Mucosa of descending colon (tissue), 3 donors: ENCODE measurements at regions not wholly inside any gene's neighbourhood (a gene's known extent, or its start where the extent isn't known, plus 50 kb on each side); places are given as distances from the start of the nearest gene placed in this dataset.

Source experiments
- ATAC-seq: fragments of 200-7000 bp; cut with Tn5 transposase; one replicate; pipeline ENCODE4 v1.9.1; 2020; ENCODE audit warnings: mild to moderate bottlenecking, moderate library complexity
- DNase-seq, 3 donors: peaks; one replicate each; pipeline ENCODE4 v3.0.0-alpha.2; 2020
- H3K36me3 ChIP-seq: fragments of 200-600 bp; one replicate; pipeline ENCODE4 v1.8.0; 2021; ENCODE audit warnings: low read depth, mild to moderate bottlenecking
- H3K4me1 ChIP-seq: fragments of 200-600 bp; one replicate; pipeline ENCODE4 v1.8.0; 2021; ENCODE audit warnings: low read depth, mild to moderate bottlenecking
- H3K4me3 ChIP-seq: fragments of 200-600 bp; one replicate; pipeline ENCODE4 v1.8.0; 2021; ENCODE audit warnings: mild to moderate bottlenecking
- H3K9me3 ChIP-seq: fragments of 200-600 bp; one replicate; pipeline ENCODE4 v1.8.0; 2021; ENCODE audit warnings: mild to moderate bottlenecking
- CTCF ChIP-seq: fragments of 200-600 bp; IDR thresholded peaks from one replicate; pipeline ENCODE4 v1.8.0; 2022; ENCODE audit warnings: antibody characterized with exemption, mild to moderate bottlenecking
- intact Hi-C, 2 donors: fragments of 100-400 bp; cut with DNase I in 1 of 2; cut with micrococcal nuclease in 1 of 2; formaldehyde crosslinking; loops; one replicate each; pipeline versions ENCODE4 v1.11.0 to v1.11.1; 2022; cut with DNase I, micrococcal nuclease
- donor health status: DM: no; HTN: no; CAD: no; lungs with moderate emphysema.
- donor health status: DM: no; HTN: no; CAD: no.
- donor health status: DM: no; HTN: yes; CAD: no.

DNA sequence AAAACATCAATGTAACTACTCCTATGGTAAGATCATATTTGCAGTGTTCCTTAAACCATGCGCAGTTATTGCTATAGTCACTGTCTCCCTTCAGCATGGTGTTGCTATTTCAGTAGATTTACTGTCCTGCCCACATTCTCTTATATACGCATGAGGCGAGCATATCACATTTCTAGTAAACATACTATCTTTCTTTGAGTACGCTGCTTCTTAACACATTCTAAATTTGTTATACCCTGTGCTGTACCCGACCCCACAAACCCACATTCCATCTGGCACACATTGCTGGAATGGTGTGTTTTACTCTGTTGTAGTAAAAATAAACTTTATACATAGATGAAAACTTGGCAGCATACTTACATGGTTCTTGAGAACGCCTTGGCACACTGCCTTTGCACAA lies 163.3 kb downstream of the QPCT start:
- H3K36me3 ChIP-seq, result no peaks in the 10 kb centered on the region
- TF ChIP-seq CTCF, result no peak
- intact Hi-C loops, result no loop called here
- ATAC-seq, result no peak
- no peak overlapping the region for H3K4me3 ChIP-seq
- DNase-seq, result no peak
- no peaks in the 10 kb centered on the region for H3K9me3 ChIP-seq
- no peaks in the 10 kb centered on the region for H3K4me1 ChIP-seq

GRCh38 chr2:37512971-37513370 lies 158.5 kb downstream of the CDC42EP3 start:
- TF ChIP-seq CTCF, result no peak
- Histone ChIP-seq H3K36me3 (no peaks in the 10 kb centered on the region), H3K4me3 (no peak overlapping the region), H3K4me1 (no peaks in the 10 kb centered on the region), H3K9me3 (no peaks in the 10 kb centered on the region)
- ATAC-seq (no peak), DNase-seq (no peak)
- intact Hi-C loops, result no loop called here

DNA sequence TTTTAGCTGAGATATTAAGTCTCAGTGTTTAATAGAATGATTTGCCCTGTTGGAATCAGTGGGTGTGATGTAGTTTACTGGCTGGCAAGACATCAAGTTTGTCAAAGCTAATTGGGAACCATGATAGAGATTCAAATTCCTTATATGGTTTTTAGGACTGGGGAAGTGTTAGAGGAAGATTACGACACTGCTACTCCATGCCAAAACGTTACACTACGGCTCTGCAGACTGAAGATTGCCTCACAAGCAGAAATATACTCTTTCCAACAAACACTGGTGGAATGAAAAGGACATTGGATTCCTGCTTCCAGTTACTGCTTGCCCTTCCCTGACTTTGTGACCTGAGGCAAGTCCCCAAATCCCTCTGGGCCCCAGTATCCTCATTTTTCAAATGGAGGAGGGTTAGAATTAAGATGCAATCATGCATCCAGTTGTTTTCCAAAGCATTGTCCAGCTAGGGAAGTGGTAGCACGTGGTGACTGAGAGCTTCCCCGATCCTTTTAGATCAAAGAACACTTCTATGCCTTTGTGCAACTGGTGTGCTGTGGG lies 147.6 kb downstream of the CDC42EP3 start:
- Histone ChIP-seq H3K4me3 (no peak overlapping the region), H3K4me1 (no peaks in the 10 kb centered on the region), H3K36me3 (no peaks in the 10 kb centered on the region), H3K9me3 (no peaks in the 10 kb centered on the region)
- peak; percentile 72 for ATAC-seq
- peak in 1 of 3 donors; percentile 42 for DNase-seq
- intact Hi-C loops, result no loop called here
- TF ChIP-seq CTCF, result no peak

GRCh38 chr2:37526323-37526722 lies 145.1 kb downstream of the CDC42EP3 start:
- no peaks in the 10 kb centered on the region for H3K4me1 ChIP-seq
- no peak for ATAC-seq
- intact Hi-C loops, result no loop called here

GRCh38 chr2:37526856-37527255 lies 144.6 kb downstream of the CDC42EP3 start:
- no peaks in the 10 kb centered on the region for H3K9me3 ChIP-seq
- H3K36me3 ChIP-seq, result no peaks in the 10 kb centered on the region
- ATAC-seq, result no peak
- H3K4me1 ChIP-seq, result no peaks in the 10 kb centered on the region
- TF ChIP-seq CTCF, result no peak
- intact Hi-C loops, result no loop called here
- DNase-seq, result no peak
- H3K4me3 ChIP-seq, result no peak overlapping the region

More at GRCh38 chr2:37526323-37526722, 145.1 kb downstream of the CDC42EP3 start:
- no peaks in the 10 kb centered on the region for H3K9me3 ChIP-seq
- no peaks in the 10 kb centered on the region for H3K36me3 ChIP-seq
- no peak overlapping the region for H3K4me3 ChIP-seq
- no peak for DNase-seq
- no peak for TF ChIP-seq CTCF

DNA sequence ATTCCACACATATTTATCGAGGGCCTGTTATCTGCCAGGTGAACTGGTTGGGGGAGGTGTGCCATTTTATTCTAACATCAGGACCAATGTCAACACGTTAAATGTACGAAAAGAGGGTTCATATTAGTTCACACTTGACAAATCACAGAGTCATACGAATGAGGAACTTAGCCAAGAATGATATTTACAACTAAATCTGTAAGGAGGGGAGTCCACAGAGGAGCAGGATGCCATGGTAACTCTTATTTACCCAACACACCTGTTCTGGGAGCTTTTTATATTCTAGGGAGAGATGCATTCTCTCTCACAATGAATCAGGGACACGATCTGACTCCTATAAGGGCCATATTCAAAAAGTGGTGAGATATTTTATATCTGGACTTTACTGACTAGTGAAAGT lies 144.1 kb downstream of the CDC42EP3 start:
- Histone ChIP-seq H3K4me1 (no peaks in the 10 kb centered on the region), H3K9me3 (no peaks in the 10 kb centered on the region), H3K4me3 (no peak overlapping the region), H3K36me3 (no peaks in the 10 kb centered on the region)
- intact Hi-C loops, result no loop called here
- no peak for DNase-seq
- no peak for ATAC-seq
- no peak for TF ChIP-seq CTCF
